Epidermal melanocyte (primary cell): ENCODE measurements at regions not wholly inside any gene's neighbourhood (a gene's known extent, or its start where the extent isn't known, plus 50 kb on each side); places are given as distances from the start of the nearest gene placed in this dataset.

Experiments
- DNase-seq: peaks from one replicate; pipeline ENCODE4 v3.0.0; 2011; ENCODE audit warnings: low spot score; ENCODE audit not compliant: insufficient read length

DNA sequence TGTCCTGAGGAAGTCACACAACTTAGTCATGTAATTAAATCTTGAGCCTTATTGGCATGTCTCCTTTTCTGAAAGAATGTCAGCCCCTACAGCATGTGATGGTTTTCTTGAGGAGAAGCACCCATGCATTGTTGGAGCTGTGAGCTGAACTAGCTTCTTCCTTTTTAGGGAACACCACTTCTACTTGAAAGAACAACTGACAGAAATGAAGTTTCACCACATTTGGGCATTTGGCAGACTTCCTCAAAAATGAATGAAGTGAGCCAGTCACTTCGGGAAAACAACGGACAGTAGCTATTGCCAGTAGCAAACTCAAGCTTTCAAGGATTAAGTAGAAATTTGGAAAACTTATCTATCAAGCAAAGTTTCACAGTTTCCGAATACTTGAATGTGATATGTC is 1351.3 kb downstream of the EFNB2 start:
- DNase-seq: no peak

DNA sequence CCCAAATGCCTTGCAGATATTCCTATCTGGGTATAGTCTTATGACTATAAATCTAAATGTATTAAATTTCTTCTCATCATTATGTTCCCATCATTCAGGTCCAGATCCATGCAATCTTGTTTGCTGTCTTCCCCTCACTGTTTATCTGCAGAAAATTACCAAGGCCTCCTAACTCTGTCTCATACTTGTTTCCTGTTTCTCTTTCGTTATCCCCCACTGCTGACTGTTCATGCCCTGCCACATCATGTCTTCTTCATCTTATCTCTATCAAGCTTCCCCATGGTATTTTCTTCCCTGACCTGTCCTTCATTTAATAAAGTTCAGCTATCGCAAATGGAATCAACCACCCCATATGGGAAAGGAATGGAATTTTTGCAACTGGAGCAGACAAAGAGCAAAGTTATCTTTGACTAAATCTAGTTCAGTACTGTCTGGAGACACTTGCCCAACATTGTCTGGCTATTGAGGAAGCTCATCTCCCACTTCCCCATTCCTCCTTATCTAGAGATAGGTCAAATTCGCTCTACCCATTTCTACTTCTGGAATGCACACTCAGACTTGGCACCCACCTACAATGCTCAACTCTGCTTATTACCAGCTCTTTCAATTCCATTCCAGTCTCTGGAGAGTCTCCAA is 1358.1 kb downstream of the EFNB2 start:
- DNase-seq: no peak

DNA sequence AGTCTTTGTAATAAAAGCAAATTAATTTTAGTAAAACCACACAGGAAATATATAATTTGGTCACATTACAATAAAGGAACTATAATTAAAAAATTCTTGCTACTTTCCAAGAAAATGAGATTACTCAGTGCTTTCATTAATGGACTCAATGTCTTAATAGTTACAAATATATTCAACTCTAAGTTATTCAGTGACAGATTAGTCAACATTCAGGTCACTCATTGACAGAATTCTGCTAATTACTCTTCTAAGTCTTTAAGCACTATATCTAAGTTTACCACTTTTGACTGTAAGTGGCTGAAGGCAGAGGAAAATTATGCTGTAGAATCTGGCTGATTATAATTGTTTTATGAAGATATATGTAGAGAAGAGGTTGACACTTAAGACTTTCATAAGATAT is 1365.0 kb downstream of the EFNB2 start:
- DNase-seq: no peak

DNA sequence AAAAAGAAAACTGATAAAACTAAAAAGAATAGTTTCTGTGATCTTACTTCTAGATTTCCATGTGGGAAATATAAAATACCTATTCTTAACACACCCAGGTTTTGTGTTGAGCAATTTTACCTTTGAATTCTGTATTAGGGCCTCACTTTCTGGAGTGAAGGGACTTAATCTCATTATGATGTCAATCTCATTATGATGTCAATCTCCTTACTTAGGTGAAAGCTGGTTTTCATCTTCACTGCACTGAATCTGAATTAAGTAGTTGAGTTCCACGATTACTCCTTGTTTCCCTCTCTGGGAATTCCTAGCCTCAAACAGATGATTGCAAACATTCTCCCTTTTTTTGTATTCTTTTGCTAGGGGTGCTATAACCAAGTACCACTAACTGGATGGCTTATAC is 1367.2 kb downstream of the EFNB2 start:
- DNase-seq: no peak

DNA sequence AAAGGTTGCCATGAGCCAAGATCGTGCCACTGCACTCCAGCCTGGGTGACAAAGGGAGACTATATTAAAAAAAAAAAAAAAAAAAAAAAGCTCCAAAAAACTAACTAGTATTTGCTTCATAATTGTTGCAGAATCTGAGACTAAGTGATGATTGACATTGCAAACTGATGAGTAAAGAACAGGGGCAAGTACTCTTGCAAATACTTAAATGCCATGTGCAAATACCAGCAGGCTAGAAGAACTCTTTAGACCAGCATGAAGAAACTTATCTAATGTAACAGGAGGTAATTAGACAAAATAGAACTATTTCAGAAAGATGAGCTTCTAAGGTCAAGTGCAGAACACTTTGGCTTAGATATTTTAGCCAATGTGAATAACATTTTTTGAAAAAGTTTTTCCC is 1368.1 kb downstream of the EFNB2 start:
- DNase-seq: no peak

DNA sequence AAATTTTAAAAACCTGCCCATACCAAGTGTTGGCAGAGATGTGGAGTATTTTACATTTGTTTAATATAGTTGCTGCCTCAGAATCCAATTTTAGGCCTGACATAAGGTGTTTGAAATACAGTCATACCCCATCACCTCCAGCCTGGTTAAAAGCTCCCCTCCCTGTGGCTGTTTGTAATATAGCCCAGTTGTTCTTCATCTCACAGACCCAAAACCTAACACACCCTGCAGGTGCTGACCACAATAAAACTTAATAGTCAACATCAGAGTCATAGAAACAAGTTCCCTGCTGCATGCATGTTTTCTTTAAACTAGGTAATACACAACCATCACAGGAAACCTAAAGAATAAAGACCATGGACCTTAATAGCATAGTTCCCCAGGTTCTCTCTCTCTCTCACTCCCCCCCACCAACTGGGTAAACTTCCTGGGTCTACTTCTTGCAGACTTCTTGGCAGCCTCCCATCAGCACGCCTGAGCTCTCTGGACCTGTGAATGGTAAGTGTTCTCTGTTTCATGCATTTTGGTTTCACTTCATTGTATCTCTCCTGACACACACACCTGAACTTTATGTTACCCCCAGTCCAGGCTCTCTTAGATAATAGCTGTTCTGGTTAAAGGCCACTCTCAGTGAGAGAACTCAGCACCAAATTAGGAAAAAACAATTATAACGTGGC is 1369.9 kb downstream of the EFNB2 start:
- no peak for DNase-seq

DNA sequence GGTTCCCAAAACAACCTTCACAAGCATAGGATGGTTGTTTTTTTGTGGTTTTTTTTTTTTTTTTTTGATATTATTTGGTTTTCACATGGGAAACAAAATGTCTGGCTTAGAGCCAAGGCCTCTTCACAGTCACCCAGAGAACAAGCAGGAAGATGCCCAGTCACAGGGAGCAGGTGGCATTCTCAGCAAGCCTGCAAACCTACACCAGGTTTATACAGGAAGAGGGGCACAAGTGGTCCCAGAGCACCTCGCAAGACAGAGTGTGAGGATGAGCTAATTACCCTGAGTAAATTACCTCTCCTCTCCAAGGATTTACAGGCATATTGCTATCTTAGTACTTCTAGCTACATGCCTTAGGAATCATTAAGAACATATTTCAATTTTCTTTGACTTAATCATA is 1375.6 kb downstream of the EFNB2 start:
- DNase-seq: no peak

DNA sequence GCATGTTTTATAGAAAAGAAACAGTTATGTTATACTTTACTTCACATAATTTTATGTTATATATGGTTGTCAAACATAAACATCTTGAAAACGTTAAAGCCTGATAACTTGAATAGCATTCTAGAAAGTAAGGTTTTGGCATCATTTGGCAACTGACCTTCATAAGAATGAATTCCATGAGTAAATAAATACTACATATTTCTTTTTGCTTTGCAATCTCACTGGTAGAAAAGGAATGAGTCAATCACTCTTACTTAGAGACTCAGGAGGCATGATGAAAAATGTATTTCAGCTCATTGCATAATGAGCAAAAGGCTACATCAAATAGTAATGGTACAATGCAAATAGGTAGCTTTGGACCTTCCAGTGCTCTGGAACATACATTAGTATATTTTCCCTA is 1381.9 kb downstream of the EFNB2 start:
- DNase-seq: no peak

DNA sequence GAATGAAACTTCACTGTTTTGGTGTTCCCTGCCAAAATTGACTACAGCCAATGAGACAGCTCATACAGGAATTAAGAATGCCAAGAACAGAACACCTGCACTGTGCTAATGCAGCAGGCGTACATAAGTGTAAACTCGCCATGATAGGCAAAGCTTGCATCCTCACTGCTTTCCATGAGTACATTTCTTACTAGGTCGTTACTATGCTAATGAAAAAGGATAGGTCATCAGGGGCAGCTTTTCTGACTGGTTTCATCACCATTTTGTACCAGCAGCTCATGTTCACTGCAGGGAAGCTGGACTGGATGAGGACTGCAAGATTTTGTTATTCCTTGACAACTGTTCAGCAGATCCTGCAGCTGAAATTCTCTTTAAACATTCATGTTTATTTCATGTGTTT is 1383.8 kb downstream of the EFNB2 start:
- DNase-seq: no peak

DNA sequence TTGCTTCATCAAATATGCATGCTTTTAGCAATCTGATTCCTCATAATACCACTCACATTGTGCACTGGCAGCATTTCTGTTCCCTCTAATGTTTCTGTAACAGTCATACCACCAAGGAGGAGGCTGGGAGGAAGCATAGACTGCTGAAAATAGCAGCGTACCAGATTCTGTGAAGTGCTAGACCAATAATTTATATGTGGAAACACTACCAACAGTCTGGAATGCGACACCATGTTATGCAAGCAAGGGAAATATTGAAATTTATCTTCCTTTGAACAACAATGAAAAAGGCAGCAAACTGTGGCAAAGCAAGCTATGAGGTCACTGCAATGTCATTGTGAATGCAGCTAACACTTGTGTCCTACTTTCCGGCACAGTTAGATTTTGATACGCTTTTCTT is 1388.0 kb downstream of the EFNB2 start:
- no peak for DNase-seq

DNA sequence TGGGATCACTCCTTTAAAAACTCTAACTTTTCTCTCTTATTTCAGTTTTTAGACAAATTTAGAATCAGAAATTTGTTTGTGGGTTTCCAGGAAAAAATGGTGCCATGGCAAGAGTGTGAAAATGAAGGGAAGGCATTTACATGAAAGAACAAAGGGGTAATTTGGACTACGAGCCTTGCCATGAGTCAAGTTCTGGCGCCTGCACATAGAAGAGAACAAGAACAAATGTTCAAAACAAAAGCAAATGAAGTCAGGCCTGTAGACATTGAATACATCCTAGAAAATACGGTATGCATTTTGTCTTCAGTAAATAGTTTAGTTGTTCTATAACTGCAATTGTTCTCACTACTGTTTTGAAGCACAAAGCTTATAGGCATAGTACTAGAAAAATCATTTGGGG is 1390.5 kb downstream of the EFNB2 start:
- no peak for DNase-seq

DNA sequence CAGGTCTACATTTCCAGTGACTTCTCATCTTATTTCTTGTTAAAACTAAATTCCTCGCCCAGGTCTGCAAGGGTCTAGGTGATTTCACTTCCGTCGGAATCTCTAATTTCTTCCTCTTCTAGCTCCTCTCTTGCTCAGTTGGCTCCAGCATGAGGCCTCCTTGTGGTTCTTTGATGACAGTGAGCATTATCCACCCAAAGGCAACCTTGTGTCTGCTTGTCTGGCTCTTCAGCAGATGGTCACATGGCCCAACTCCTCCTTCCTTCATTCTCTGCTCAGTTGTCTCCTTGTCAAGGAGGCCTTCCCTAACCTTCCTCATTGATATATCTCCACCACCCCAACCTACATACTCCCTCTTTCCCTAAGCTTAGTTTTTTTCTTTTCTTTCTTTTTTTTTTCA is 1391.4 kb downstream of the EFNB2 start:
- no peak for DNase-seq

DNA sequence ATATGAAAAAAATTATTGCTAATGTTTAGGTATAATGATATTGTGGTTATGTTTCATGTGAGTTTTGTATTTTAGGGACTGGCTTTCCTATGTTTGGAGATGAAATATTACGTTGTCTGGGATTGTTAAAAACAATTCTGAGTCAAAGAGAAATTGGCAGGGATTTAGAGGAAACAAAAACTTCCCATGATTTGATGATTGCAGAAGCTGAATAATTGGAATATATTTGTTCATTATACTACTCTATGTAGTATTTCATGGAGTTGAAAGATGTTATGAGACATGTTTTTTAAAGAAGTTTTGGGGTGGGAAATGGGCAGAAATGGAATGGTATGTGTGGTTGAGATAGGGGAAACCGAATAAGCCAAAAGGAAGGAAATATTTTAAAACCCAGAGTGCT is 1392.9 kb downstream of the EFNB2 start:
- DNase-seq: no peak

DNA sequence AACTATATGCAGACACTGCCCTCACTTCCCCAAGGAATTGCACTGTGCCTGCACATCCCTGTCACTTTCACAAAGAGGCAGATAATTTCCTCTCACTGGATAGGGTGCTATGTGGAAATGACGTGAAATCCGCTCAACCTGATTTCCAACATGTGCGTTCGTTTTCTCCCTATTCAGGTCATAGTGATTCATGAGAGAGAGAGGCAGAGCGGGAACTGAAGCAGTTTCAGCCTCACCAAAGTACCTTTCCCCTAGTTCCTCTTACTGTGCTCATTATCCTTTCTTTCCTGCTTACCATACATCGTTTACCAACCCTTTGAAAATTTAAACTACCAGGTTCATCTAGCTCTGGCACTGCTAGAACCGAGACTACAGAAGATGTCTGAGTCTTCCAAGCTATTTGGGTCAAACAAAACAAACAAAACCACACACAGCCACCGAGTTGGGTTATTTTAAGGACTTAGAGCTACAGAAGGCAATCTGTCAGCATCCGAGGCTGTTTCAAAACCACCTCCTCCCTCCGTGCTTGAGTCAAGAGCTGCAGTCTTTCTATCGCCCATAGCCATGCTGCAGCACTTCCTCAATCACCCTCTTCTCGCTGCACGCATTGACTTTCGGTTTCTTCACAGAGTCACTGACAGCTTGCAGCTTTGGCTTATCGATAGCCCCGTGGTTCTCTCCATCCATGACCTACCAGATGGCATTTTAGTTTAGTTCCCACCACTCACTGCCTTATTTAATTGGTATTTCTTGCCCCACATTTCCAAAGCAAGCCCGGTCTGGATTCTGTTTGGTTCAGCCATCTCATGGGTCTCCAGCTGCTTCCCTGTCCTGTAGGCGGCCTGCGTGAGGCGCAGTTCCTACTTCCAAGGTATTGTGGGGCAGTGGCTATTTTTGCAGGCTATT is 1395.8 kb downstream of the EFNB2 start:
- no peak for DNase-seq

DNA sequence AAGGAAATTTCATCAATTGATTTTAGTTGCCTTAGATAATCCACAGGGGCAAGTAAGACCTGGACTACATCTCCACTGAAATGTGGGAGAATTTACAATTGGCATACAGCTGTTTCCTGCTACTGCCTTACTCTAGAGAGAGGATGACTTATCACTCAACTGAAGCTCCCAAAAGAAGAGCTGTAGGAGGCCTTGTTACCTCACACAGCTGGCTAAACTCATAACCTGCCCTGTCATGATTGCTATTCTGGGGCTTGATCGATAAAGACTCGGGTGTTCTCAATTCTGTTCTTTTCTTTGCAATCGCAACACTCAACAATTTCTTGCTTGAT is 1396.4 kb downstream of the EFNB2 start:
- DNase-seq: no peak

DNA sequence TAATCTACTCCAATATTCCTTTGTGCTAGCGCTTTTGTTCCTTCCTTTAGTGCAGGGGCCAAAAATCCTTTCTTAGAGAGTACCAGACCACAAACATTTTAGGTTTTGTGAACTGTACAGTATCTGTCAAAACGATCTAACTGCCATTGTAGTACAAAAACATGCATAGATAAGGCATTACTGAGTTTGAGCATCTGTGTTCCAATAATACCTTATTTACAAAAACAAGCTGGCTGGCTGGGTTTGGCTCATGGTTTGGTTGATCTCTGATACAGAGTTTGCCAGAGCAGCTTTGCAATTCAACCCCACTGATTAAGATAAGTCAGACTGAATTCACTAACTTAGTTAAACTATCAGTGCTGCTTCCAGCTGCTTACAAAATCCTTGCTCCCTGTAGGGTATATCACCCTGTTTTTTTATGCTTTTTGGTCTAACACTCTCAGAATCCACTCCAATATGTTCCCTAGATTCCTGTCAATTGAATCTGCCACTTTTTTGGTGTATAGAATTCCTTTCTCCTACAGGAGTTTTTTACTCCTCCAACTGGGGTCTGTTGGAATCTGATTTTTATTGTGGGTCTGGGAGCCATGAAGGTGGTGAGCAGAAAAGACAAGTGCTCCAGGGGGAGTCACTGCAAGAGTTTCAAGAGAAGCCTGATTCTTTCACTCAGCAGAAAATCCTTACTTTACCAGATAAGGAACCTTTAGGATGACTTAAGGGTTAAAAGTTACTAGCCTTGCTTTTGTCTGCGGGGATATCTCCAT is 1399.4 kb downstream of the EFNB2 start:
- no peak for DNase-seq

DNA sequence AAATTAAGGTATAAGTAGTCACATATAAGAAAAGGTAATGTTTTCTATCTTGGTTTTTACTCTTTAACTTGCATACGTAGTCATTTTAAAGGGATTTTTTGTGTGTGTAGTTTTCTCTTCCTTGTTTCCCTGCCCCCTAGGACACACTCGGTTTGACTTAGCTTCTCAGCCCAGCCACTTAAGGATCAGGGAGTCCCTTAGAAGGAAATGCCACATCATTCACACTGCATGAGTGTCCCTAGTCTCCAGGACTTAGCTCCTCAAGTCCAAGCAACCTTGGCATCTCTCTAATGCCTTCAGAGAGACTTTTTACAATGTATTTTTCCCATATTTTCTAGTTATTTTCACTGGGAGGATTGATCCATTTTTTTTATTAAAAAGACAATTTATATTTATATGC is 1407.7 kb downstream of the EFNB2 start:
- DNase-seq: no peak

DNA sequence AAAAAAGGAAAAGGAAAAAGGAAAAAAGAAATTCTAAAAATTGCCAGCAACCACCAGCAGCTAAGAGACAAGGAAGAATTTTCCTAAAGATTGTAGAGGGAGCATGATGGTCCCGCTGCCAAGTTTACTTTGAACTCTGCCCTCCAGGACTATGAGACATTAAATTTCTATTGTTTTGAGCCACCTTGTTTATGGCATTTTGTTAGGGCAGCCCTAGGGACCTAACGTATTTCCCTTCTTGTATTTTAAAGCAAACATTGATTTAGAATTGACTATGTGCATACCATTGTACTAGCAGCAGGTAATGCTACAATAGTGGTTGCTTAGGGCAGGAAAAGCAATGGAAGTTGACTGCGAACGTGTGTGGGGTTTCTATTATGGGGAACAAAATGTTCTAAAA is 1414.2 kb downstream of the EFNB2 start:
- DNase-seq: no peak

DNA sequence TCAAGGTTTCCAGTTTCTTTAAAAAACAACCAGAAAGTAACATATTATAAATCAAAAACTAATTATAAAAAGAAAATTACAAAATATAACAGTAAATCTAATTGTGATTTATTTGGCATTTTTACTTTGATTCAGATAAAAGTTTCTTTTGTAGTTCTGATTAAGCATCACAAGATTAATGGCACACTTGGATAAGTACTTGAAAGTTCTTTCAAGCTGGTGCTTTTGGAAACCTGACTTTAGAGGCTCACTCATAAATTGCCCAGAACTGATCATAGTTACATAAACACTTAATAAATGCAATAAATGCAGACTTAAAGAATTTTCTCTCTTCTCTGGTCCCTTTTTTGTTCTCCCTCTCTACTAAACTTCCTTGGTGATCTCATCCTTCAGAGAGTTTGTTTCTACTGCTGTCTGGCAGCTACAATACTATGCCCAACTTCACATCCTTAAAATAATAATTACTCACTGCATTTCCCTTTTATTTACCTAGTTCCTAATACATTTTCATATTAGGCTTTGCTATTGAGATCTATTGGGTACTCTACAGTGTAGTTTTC is 1417.0 kb downstream of the EFNB2 start:
- no peak for DNase-seq

DNA sequence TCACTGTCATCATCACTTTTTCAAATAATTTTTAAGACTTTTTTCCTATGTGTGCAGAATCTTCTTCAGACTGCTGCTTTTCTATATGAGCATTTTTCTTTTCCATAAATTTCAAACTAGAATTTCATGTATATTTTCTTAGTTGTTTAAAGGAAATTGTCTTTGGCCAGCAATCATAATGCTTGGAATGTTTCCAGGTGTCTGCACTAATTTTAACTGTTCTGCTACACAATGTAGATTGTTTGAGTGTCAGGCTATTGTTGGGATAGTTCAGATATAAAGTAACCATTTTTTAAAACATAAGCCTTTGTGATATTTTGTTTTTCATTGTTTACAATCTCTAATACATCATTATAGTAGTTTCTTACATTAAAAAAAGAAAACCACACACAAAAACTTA is 1418.5 kb downstream of the EFNB2 start:
- DNase-seq: no peak

DNA sequence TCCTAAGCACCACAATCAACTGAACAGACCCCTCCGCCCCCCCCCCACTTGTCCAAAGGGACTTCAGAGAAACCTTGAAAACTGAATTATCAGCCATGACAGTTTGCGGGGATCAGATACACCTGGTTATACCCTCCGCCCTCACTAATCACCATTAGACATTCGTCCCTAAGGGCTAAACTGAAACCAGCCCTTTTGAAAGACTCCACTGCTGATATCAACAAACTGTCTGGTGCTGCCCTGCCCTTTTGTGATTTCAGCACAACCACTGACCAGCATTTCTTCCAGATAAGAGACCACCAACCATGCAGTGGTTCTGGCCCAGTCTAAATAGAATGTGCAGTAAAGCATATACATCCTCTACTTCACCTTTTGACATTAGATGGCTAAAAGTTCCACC is 1422.9 kb downstream of the EFNB2 start:
- DNase-seq: no peak

DNA sequence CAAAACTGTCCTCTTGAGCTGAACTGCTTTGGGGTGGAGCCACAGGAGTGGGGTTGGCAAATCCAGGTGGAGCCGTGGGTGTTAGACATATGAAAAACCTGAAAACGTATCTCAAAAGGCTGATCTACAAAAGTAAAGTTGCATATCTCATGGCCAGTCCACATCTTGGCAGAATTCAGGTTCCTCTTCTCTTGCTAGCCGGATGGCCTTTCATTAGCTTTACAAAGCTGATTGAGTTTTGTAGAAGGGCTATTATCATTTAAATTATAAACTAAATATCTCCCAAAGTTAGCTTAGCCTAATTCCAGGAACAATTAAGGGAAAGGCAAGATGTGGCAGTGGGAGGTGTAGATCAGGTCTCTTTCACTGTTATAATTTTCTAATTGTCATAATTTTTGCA is 1427.7 kb downstream of the EFNB2 start:
- DNase-seq: no peak
